ENCODE measurements at regions not wholly inside any gene's neighbourhood (a gene's known extent, or its start where the extent isn't known, plus 50 kb on each side); places are given as distances from the start of the nearest gene placed in this dataset.

DNA sequence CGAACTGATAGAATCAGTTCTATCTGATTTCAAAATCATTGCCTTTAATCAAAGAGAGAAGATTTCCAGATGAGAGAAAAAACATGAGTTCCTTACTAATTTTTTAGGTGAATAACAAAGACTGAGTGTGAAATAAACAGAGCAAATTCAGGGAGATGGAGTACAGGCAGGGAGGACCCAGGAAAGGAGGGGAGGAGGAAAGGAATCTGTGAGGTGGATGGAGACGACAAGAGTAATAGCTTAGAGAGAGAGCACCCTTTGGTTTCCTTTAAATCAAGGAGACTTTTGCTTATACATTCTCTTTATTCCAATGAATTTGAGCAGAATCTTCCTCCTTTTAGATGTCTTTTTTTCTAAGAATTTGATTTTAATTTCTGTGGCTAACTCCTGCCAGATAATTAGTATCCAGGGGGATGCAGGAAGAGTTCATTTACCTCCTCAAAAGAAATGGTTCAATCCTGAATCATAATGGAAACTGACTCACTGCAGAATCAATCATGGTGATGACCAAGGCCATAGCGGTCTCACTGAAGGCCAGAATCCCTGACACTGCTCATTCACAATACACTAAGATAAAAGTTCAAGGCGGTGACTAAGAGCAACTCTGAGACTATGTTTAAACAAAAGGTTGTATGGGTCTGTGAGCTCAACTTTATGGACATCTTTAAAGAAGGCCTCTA is 234.0 kb upstream of the ZC3H12C start:
- no peak for DNase-seq (ENCODE audit: low read depth)

DNA sequence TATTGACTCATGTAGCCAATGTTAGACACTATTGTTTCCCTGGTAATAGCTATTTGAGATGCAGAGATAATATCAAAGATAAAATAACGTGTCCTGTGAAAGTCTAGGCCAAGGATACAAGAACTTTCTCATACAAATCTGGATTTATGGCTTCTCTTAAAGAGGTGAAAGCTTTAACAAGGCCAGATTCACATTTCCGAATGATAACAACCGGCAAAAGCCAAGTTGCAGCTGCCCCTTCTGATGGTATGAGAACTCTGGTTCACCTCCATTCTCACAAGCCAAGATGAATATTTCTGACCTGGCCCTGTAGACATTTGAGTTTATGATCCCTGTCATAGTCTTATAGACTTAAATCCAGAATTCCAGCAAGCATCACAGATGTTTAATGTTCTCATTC is 230.4 kb upstream of the ZC3H12C start:
- no peak for DNase-seq (ENCODE audit: low read depth)

DNA sequence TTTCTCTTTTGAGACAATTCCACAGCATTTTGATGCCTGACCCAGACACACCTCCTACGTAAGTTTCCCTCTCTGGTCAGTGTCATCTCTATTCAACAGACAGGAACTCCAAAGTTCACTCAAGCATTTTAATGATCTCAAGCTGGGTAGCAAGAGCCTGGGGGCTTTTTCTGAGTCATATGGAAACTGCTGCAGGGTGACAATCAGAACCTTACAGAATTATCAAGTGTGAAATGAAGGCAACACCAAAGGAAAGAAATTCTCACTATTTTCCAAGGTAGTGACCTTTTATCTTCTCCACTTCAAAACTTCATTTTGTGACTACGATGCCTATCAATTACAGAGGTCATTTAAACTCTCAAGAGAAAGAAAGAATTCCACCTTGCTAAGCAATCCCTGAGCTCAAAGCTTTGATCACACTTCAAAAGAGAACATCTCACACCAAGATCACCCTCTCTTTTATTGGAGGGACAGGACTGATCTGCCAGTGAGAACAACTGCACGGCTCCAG is 229.0 kb upstream of the ZC3H12C start:
- no peak for DNase-seq (ENCODE audit: low read depth)

DNA sequence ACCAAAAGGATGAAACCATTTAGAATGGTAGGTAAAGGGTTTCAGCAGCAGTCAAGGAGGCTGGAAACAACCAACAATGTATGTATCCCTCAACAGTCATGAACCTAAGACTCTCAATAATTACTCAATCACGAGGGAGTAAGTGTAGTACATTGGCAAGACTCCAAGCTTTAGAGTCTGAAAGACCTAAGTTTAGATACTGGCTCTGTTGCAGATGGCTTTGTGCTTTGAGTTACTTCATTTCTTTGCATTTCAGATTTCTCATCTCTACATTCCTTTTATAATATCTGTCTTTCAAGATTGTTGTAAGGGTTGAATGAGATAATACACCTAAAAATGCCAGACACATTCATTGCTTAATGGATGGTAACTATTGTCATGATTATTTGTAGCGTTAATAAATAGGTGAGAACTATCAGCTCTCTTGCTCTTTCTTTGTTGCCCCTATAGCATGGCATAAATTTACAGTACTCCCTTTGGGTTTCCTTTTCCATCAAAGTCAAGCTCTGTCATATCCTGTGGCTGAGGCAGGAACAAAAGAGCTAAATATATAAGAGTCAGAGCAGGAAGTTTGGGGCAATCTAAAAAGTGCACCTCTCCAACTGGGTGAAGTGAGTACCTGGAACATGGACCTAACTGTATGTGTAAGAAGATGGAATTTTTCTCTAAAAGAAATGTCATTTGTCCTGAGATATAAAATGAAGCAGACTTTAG is 228.2 kb upstream of the ZC3H12C start:
- no peak for DNase-seq (ENCODE audit: low read depth)

DNA sequence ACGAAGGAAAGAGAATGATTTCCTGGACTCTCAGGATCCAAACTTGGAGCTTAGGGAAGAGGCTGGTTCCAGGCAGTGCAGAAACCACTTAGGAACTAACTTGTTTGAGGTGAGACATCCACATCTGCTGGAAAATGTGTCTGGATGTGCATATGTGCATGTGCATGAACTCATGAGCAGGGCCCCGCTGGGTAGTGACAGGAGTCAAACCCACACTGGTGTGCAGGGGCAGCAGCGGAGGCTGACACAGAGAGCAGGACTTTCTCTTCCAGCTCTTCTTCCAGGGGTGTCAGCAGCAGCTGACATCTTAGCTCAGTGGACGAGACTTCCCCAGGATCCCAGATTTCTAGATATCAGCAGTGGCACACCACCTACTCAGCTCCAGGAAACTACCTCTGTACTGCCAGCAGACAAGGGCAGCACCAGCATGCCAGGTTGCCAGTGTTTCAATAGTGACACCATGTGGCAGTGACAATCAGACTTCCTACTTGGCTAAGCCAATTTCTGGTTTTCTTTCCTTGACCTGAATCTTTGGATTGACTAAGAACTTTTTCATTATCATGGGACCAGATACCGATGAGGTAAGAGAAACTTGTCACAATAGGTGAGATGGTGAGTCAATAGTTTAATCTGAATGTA is 227.5 kb upstream of the ZC3H12C start:
- no peak for DNase-seq (ENCODE audit: low read depth)

DNA sequence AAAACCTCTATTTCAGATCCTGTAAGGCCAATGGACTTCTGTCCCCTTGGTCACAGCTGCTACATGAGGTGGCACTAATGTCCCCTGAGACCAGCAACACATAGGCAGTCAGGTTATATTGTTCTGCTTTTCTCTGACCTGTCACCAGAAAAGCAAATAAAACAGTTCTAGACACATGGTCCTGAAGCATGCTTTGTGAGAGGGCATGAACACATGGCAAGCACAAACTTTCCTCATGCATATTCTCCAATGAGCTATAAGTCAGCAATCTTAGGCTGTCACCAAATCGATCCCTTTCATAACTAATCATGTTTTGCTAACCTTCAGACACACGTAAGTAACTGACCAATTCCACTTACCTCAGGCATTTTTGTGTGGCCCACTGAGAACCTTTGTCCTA is 225.4 kb upstream of the ZC3H12C start:
- DNase-seq (ENCODE audit: low read depth) = no peak

DNA sequence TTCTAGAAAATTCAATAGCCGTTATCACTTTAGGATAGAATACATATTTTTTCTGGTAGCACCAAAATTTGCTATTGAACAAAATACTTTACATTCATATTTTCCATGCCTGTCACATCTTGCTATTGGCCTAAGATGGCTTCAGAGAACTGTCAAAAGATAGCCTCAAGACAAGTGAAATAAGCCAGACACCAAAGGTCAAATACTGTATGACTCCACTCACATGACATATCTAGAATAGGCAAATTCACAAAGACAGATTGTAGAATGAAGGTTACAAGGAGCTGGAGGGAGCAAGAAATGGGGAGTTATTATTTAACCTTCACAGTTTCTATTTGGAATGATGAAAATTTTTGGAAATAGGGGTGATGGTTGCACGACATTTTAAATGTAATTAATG is 223.7 kb upstream of the ZC3H12C start:
- DNase-seq (ENCODE audit: low read depth) = no peak

DNA sequence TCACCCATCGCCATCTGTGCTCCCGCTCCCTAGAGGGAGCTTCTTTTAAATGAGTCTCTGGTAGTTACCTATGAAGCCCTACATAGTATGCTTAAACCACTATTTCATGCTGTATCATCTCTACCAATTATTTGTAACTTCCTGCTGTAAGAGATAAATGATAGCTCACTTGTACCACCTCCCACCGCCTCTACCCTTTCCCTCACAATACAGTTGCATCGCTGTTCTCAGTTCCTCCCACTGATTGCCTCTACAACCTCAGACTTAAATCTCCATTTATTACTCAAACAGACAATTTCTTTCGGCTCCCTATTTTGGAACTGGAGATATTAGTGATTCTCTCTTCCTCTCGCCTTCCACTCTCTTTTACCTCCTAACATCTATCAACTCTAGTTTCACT is 222.9 kb upstream of the ZC3H12C start:
- no peak for DNase-seq (ENCODE audit: low read depth)

DNA sequence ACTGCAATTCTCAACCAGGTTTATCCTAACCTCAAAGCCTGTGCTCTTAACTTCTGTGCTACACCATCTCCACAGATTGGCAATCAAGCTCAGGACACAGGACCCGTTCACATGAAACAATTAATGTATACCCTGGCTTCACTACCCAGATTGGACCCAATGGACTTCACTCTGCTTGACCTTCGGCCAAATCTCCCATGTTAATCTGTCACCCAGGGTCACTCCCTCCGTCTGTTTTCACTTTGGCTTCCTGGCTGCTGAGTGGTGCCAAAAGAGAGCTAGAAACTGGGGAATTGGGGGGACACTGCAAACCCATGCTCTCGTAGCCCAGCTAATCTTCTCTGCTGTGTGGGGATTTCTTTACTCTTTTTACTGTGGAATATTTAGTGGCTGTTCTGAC is 216.1 kb upstream of the ZC3H12C start:
- no peak for DNase-seq (ENCODE audit: low read depth)

DNA sequence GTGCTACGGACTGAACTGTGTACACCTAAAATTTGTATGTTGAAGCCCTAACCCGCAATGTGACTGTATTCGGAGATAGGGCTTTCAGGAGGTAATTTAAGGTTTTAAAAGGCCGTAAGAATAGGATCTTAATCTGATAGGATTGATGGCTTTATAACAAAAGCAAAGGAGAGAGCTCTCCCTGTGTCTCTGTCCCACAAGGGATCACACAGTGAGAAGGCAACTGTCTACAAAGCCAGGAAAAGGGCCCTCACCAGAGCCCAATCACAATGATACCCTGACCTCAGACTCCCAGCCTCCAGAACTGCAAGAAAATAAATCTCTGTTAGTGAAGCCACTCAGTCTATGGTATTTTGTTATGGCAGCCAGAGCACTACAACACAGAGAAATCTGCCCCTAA is 208.7 kb upstream of the ZC3H12C start:
- DNase-seq (ENCODE audit: low read depth) = no peak

DNA sequence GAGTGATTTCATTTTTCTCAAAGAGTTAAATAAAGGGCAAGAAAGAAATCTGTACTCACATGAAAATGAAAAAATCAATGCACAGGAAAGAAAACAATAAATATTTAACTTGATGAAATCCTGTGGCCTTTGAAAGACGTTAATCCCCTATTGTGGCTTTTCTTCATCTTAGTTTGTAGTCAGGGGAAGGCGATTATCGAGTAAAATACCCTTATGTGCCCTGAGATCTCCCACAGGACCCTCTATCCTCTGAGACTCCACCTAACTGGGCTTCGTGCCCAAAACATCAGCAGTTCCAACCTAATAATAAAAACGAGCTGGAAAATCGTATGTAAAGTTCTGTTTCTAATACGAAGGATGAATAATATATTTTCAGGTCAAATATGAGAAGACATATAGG is 208.2 kb upstream of the ZC3H12C start:
- no peak for DNase-seq (ENCODE audit: low read depth)

DNA sequence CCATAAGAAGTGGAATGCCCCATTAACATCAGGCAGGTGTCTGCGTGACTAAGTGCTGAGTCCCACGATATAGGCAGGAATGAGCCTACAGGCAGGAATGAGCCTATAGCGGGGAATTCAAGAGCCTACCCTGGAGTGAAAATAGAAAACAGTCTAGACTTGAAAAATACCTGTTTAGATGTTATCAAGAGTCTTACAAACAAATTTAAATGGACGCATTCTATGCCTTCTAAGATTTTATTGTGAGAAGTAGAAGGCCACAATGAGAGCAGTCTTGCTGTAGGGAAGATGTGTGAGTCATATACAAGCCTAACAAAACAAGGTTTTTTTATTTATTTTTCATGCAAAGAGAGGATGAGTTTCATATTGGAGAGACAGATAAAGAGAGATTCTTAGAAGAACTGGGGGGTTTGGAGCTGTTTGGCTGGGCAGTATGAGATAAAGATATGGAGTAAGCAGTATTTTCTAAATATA is 200.8 kb upstream of the ZC3H12C start:
- DNase-seq (ENCODE audit: low read depth) = no peak

DNA sequence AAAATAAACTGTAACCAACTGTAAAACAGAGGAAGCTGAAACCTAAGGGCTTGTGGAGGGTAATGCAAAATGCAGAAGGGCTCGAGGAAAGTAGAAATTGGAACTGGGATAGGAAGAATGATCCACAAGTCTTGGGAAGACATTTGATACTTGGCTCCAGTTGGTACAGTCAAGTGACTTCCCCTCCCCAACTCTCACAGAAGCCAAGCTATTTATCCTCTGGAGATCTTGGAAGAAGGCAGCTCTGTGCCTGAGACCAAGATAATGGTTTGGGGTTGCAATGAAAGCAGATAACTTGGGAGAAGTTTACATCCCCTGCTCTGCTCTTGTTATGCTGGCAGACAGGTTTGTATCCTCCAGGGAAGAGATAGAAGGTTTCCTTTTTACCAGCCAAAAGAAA is 198.9 kb upstream of the ZC3H12C start:
- DNase-seq (ENCODE audit: low read depth) = no peak

DNA sequence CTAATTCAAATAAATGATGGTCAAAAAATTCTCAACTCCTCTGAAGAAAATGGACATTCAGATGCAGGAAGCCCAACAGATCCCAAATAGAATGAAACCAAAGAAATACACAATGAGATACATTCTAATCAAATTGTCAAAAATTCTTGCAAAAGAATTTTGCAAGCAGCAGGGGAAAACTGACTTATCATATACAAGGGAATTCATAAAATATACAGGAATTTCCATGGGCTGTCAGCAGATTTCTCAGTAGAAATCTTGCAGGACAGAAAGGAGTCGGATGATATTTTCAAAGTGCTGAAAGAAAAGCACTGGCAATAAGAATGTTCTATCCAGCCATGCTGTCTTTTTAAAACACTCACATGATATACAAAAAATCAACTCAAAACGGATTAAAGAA is 194.6 kb upstream of the ZC3H12C start:
- DNase-seq (ENCODE audit: low read depth) = no peak

DNA sequence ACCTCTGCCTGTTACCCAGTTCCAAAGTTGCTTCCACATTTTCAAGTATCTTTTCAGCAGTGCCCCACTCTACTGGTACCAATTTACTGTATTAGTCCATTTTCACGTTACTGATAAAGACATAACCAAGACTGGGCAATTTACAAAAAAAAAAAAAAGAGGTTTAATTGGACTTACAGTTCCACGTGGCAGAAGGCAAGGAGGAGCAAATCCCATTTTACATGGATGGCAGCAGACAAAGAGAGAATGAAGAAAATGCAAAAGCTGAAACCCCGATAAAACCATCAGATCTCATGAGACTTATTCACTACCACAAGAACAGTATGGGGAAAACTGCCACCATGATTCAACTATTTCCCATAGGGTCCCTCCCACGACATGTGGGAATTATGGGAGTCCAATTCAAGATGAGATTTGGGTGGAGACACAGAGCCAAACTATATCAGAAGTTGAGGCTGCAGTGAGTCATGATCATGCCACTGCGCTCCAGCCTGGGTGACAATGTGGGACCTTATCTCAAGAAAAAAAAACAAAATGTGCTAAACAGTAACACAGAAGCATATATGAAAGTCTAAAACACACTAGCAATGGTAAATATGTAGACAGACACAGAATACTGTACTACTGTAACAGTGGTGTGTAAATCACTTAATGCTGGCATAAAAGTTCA is 190.3 kb upstream of the ZC3H12C start:
- no peak for DNase-seq (ENCODE audit: low read depth)

DNA sequence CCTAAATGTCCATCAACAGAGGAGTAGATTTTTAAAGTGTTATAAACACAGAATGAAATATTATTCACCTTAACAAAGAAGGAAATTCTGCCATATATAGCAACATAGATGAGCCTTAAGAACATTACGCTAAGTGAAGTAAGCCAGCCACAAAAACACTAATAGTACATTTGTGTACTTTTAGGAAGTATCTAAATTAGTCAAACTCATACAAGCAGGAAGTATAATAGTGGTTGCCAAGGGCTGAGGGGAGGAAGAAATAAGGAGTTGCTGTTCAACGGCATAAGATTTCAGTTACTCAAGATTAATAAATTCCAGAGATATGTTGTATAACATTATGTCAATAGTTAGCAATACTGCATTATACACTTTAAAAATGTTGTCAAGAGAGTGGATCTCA is 181.7 kb upstream of the ZC3H12C start:
- DNase-seq (ENCODE audit: low read depth) = no peak

DNA sequence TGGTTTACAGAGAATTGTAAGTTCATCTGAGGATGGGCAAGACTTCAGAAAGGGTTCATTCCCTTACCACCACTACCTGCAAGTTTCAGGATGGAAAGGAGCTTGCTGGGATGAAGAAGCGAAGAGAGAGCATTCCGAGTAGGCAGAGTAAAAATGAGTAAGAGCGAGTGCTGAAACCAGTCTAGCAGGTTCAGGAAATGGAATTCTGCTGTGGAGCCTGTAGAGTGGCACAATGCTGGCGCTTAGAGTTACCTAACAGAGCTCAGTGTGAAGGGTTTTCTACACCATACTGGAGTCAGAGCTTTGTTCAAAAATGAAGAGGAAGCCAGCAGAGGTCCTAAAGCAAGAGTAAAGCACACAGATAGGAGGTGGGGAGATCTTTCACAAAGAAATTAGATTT is 179.2 kb upstream of the ZC3H12C start:
- DNase-seq (ENCODE audit: low read depth) = no peak

DNA sequence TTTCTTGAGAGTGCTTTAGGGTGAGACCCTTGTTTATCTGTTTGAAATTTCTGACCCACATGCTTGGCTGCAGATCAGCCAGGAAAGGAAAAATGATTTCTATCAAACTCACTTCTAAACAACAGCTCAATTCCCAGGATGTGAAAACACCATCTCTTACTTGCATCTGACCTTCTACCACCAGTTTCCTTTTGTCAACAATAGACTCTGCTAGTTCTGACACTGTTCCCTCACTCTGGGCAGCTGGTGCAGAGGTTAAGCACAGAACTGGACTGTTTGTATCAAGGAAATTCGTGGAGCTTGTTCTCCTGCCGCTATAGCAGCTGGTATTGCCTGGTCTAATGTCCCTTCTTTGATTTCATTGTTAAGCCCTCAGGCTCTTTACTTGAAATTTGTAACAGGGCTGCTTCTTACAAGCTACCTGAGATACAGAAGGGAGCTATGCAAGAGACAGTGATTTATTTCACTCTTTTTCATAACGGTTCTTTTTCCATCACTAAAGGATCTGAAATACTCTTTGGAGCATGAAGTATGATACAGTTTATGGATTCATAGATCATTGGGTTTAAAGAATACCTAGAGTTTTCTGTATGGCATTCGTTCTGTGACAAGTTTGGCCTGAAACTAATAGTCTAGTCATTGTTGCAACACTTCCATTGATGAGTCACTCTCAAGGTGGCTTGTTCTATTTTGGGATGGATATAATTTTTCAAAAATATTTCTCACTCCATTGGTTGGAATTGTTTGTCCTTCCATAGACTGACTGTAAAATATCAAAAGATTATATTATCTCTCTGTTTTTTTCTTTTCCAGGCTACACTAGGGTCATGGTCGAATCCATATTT is 178.2 kb upstream of the ZC3H12C start:
- no peak for DNase-seq (ENCODE audit: low read depth)

DNA sequence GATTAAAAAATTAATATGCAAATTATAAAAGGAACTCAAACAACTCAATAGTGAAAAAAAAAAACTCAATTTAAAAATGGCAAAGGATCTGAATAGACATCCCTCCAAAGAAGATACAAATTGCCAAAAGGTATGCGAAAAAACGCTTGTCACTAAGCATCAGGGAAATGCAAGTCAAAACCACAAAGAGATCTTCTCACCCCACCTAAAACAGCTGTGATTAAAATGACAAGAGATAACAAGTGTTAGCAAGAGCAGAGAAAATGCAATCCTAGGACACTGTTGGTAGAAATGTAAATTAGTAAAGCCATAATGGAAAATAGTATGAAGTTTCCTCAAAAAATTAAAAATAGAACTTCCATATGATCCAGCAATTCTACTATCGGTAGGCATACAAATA is 166.3 kb upstream of the ZC3H12C start:
- no peak for DNase-seq (ENCODE audit: low read depth)

DNA sequence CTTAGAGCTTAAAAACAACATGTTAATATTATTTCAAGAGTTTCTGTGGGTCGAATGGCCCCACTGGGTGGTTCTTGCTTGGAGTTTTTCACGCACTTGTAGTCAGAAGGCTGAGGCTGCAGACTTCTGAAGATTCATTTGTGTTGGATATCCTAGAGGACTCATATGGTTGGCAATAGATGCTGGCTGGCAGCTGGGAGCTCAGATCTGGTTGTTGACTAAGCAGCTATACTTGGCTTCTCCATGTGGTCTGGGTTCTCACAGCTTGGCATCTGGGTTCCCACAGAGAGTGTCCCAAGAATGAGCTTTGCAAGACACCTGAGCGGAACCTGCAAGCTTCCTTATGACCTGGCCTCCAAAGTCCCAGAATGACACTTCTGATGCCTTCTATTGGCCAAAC is 163.9 kb upstream of the ZC3H12C start:
- no peak for DNase-seq (ENCODE audit: low read depth)

DNA sequence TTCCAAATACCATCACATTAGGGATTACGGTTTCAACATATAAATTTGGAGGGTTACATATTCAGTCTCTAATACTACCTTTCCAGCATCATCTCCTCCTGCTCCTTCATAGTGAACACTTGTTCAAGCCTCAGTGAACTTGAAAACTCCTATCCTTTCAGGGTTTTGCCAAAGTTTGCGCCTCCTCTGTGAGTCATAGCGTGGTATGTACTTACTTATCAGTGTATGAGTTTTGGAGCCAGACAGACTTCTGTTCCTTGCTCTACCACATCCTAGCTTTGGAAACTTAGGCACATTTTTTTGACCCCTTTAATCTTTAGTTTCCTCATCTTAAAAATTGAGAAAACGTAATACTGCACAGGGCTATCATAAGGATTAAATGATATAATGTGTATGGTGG is 160.1 kb upstream of the ZC3H12C start:
- no peak for DNase-seq (ENCODE audit: low read depth)
